ENCODE measurements at regions not wholly inside any gene's neighbourhood (a gene's known extent, or its start where the extent isn't known, plus 50 kb on each side); places are given as distances from the start of the nearest gene placed in this dataset.
A peak's percentile ranks its signal among the peaks of the same experiment; 100 is the strongest.

- DNase-seq (ENCODE audit: low read depth in 1 of 2, low spot score in 2 of 2) (no peak), FAIRE-seq (no peak)
- ChIA-PET POLR2A (ENCODE audit: partially characterized antibody) (no interaction called here), CTCF (ENCODE audit: partially characterized antibody) (interaction anchor here (0.6 kb wide), 1 partner anchor 600 kb away, joined by 3 read pairs; no protein-coding TSS in a partner anchor)
- no peak overlapping the region for H3K56ac ChIP-seq (replicated peaks; ENCODE audit: insufficient read length, low read depth, low read length)
- peaks cover 0 to 9% of the 10 kb centered on the region in 2 experiments; a peak in 1 of 4 replicates for H3K9me3 ChIP-seq (ENCODE audit: insufficient read depth in 2 of 2, low read depth in 1 of 2, low read length in 1 of 2)
- H3K4me1 ChIP-seq (replicated peaks in 1 of 4; ENCODE audit: control insufficient read depth in 3 of 4, insufficient read depth in 4 of 4, low read length in 3 of 4): peaks cover 2 to 19% (median 5%) of the 10 kb centered on the region in 4 experiments; a peak in 4 of 7 replicates
- H4K20me1 ChIP-seq (replicated peaks in 1 of 2; ENCODE audit: control insufficient read depth in 1 of 2, insufficient read depth in 2 of 2, low read length in 2 of 2): no peaks in the 10 kb centered on the region
- no peak overlapping the region for H3K4me3 ChIP-seq (ENCODE audit: extremely low read depth in 1 of 4, insufficient read depth in 2 of 4, low read depth in 3 of 4, low read length in 4 of 4)
- H3K79me1 ChIP-seq (ENCODE audit: low read depth, low read length): no peaks in the 10 kb centered on the region
- no peak overlapping the region for H3K27ac ChIP-seq (ENCODE audit: low read depth, low read length)
- no peak overlapping the region for H2AFZ ChIP-seq (ENCODE audit: low read length)
- H3K79me2 ChIP-seq (ENCODE audit: control insufficient read depth in 1 of 2, insufficient read depth in 2 of 2, low read length in 2 of 2): no peaks in the 10 kb centered on the region
- H3K23me2 ChIP-seq (ENCODE audit: low read depth, low read length): no peaks in the 10 kb centered on the region
- no peak overlapping the region for H2BK5ac ChIP-seq (ENCODE audit: low read depth, low read length)
- no peak overlapping the region for H3K4ac ChIP-seq (replicated peaks; ENCODE audit: insufficient read length, low read depth, low read length)
- H2BK15ac ChIP-seq (ENCODE audit: low read length): no peak overlapping the region
- H3K27me3 ChIP-seq (replicated peaks in 1 of 4; ENCODE audit: control insufficient read depth in 3 of 4, extremely low read depth in 1 of 4, insufficient read depth in 3 of 4, low read length in 3 of 4): peaks cover 0 to 22% (median 8%) of the 10 kb centered on the region in 4 experiments; a peak in 5 of 7 replicates
- peak; percentile 78; the same call in 1 of the 2 replicates for TF ChIP-seq KDM1A (IDR thresholded peaks at IDR 0.05; ENCODE audit: borderline replicate concordance, low read length)
- TF ChIP-seq CBX5 (IDR thresholded peaks at IDR 0.05; ENCODE audit: low read depth, low read length): no peak
- H2BK120ac ChIP-seq (replicated peaks; ENCODE audit: low read depth, low read length): no peak overlapping the region
- no peak overlapping the region for H3K23ac ChIP-seq (ENCODE audit: insufficient read length)
- no peak overlapping the region for H3K4me2 ChIP-seq (ENCODE audit: insufficient read depth in 1 of 2, low read depth in 2 of 2, low read length in 2 of 2)
- no peak overlapping the region for H3K14ac ChIP-seq (ENCODE audit: insufficient read length)
- no peak overlapping the region for H2BK20ac ChIP-seq (ENCODE audit: low read length)
- no peak overlapping the region for H2AK5ac ChIP-seq (ENCODE audit: low read depth, low read length)
- no peak overlapping the region for H2BK12ac ChIP-seq (ENCODE audit: low read depth, low read length)
- H3K18ac ChIP-seq (ENCODE audit: extremely low read depth, low read length): no peak overlapping the region
- WGBS, 2 experiments (ENCODE audit: extremely low coverage in 1 of 2, insufficient coverage in 1 of 2, insufficient read length in 1 of 2, insufficient replicate concordance in 2 of 2, low coverage in 1 of 2, low lambda C conversion rate in 2 of 2, missing lambda C conversion rate in 1 of 2): 85% methylated on average over 2 of the region's 2 CpGs; no CpG with 5 or more reads in 1 of the 2 experiments
- no peak overlapping the region for H4K8ac ChIP-seq (ENCODE audit: extremely low read depth, insufficient read depth, low read length)
- H4K5ac ChIP-seq (ENCODE audit: insufficient read length, low read depth, low read length): no peak overlapping the region
- 0 out of 8 replicates have a peak, but pooled peaks cover 0 to 3% (median 0%) of the 10 kb centered on the region in 4 experiments for H3K36me3 ChIP-seq (ENCODE audit: control insufficient read depth in 2 of 4, insufficient read depth in 4 of 4, low read length in 3 of 4)
- H4K91ac ChIP-seq (replicated peaks; ENCODE audit: insufficient read length, low read length): no peak overlapping the region
- H3K9ac ChIP-seq (replicated peaks in 1 of 4; ENCODE audit: extremely low read depth in 1 of 4, low read depth in 3 of 4, low read length in 3 of 4): no peak overlapping the region
Observed at GRCh38 chr22:26781062-26781461, 123.7 kb downstream of the MIAT start.

All from H1 (cell line).